ENCODE measurements at regions not wholly inside any gene's neighbourhood (a gene's known extent, or its start where the extent isn't known, plus 50 kb on each side); places are given as distances from the start of the nearest gene placed in this dataset.
"Not testable (repeated sequence)": the region's sequence is repeated elsewhere in the genome, so short reads cannot be mapped to it uniquely, and the experiment has no call there.

- ATAC-seq (no peak), DNase-seq (no peak)
- Histone ChIP-seq H3K9me3 (no peaks in the 10 kb centered on the region), H3K36me3 (ENCODE audit: insufficient read depth in 1 of 2, low read depth in 1 of 2) (no peaks in the 10 kb centered on the region), H3K4me1 (no peaks in the 10 kb centered on the region), H3K4me3 (no peak overlapping the region), H3K27ac (no peak overlapping the region), H3K27me3 (ENCODE audit: insufficient read depth in 3 of 3, low read length in 2 of 3) (no peaks in the 10 kb centered on the region)
- 83 to 90% (median 86%) methylated on average over 2 of the region's 2 CpGs for WGBS, 3 donors
- no peak for TF ChIP-seq CTCF (IDR thresholded peaks at IDR 0.05)
- intact Hi-C loops (cut with DNase I): no loop called here
These were observed 261.7 kb upstream of the MAP2 start for GRCh38 chr2:209162129-209162528.

GRCh38 chr2:209181984-209182383 is 241.9 kb upstream of the MAP2 start:
- DNase-seq: no peak

GRCh38 chr2:209186886-209187285 is 237.0 kb upstream of the MAP2 start:
- intact Hi-C loops (cut with DNase I): not testable (repeated sequence)
- WGBS, 3 donors: 80 to 95% (median 94%) methylated on average over 1 of the region's 1 CpG

More at GRCh38 chr2:209181984-209182383, 241.9 kb upstream of the MAP2 start:
- no peaks in the 10 kb centered on the region for H3K36me3 ChIP-seq (ENCODE audit: insufficient read depth in 1 of 2, low read depth in 1 of 2)
- no peak overlapping the region for H3K27ac ChIP-seq
- H3K9me3 ChIP-seq: no peaks in the 10 kb centered on the region
- H3K4me3 ChIP-seq: no peak overlapping the region
- no peak for ATAC-seq
- no peaks in the 10 kb centered on the region for H3K27me3 ChIP-seq (ENCODE audit: insufficient read depth in 3 of 3, low read length in 2 of 3)
- no peaks in the 10 kb centered on the region for H3K4me1 ChIP-seq
- intact Hi-C loops (cut with DNase I): no loop called here
- TF ChIP-seq CTCF (IDR thresholded peaks at IDR 0.05): no peak
- 42 to 51% (median 48%) methylated on average over 2 of the region's 2 CpGs for WGBS, 3 donors

GRCh38 chr2:209189893-209190292 is 234.0 kb upstream of the MAP2 start:
- 43 to 56% (median 56%) methylated on average over 1 of the region's 1 CpG for WGBS, 3 donors
- intact Hi-C loops (cut with DNase I): no loop called here

More at GRCh38 chr2:209186886-209187285, 237.0 kb upstream of the MAP2 start:
- not testable (repeated sequence) for H3K4me3 ChIP-seq; H3K4me1 ChIP-seq; H3K27ac ChIP-seq; H3K36me3 ChIP-seq (ENCODE audit: insufficient read depth in 1 of 2, low read depth in 1 of 2); ATAC-seq; DNase-seq; H3K9me3 ChIP-seq; H3K27me3 ChIP-seq (ENCODE audit: insufficient read depth in 3 of 3, low read length in 2 of 3)

GRCh38 chr2:209191139-209191538 is 232.7 kb upstream of the MAP2 start:
- Histone ChIP-seq H3K4me3 (no peak overlapping the region), H3K27me3 (ENCODE audit: insufficient read depth in 3 of 3, low read length in 2 of 3) (no peaks in the 10 kb centered on the region), H3K27ac (no peak overlapping the region), H3K4me1 (no peaks in the 10 kb centered on the region), H3K36me3 (ENCODE audit: insufficient read depth in 1 of 2, low read depth in 1 of 2) (no peaks in the 10 kb centered on the region), H3K9me3 (no peaks in the 10 kb centered on the region)
- ATAC-seq (no peak), DNase-seq (no peak)
- TF ChIP-seq CTCF (IDR thresholded peaks at IDR 0.05): no peak
- intact Hi-C loops (cut with DNase I): no loop called here

More at GRCh38 chr2:209189893-209190292, 234.0 kb upstream of the MAP2 start:
- no peaks in the 10 kb centered on the region for H3K36me3 ChIP-seq (ENCODE audit: insufficient read depth in 1 of 2, low read depth in 1 of 2)
- ATAC-seq (no peak), DNase-seq (no peak)
- H3K27me3 ChIP-seq (ENCODE audit: insufficient read depth in 3 of 3, low read length in 2 of 3): no peaks in the 10 kb centered on the region
- no peaks in the 10 kb centered on the region for H3K4me1 ChIP-seq
- TF ChIP-seq CTCF (IDR thresholded peaks at IDR 0.05): no peak
- no peak overlapping the region for H3K27ac ChIP-seq
- H3K9me3 ChIP-seq: no peaks in the 10 kb centered on the region
- H3K4me3 ChIP-seq: no peak overlapping the region
